Panc1 (cell line): ENCODE measurements at regions not wholly inside any gene's neighbourhood (a gene's known extent, or its start where the extent isn't known, plus 50 kb on each side); places are given as distances from the start of the nearest gene placed in this dataset.

Source experiments
- ATAC-seq: fragments of 200-7000 bp; cut with Tn5 transposase; 2 replicates; pipeline ENCODE4 v1.9.1; 2020; ENCODE audit warnings: mild to moderate bottlenecking, moderate library complexity
- BruUV-seq: library from RNA; stranded (reverse); fragments of 400-500 nt; replicated peaks from 2 replicates; lab custom pipeline; 2021; lab: Mats Ljungman, UMichigan
- CTCF ChIA-PET: fragments of 300-600 bp; sonication (Branson Sonifier 250); formaldehyde crosslinking; loops from one replicate; lab custom pipeline; 2022; ENCODE audit warnings: antibody characterized with exemption; lab: Charles Lee
- POLR2A ChIA-PET: fragments of 300-600 bp; sonication (Branson Sonifier 250); formaldehyde crosslinking; loops from one replicate; lab custom pipeline; 2022; ENCODE audit warnings: antibody characterized with exemption; lab: Charles Lee
- DNase-seq: peaks from one replicate; pipeline ENCODE4 v3.0.0-alpha.2; 2010; ENCODE audit warnings: low read depth, low spot score
- H3K27ac ChIP-seq: 2 replicates; pipeline ENCODE4 v1.5.1; 2011; ENCODE audit warnings: mild to moderate bottlenecking, low read length, inconsistent platforms
- H3K27me3 ChIP-seq: fragments of 200-500 bp; sonication (Bioruptor generic); 2 replicates; pipeline ENCODE4 v1.6.0; 2014; ENCODE audit warnings: low read length, inconsistent platforms; ENCODE audit not compliant: control insufficient read depth, insufficient read depth
- H3K36me3 ChIP-seq: fragments of 200-500 bp; sonication (Bioruptor generic); 2 replicates; pipeline ENCODE4 v1.5.1; 2014; ENCODE audit warnings: inconsistent platforms, mild to moderate bottlenecking, low read length, moderate library complexity; ENCODE audit not compliant: control insufficient read depth, insufficient read depth
- H3K4me1 ChIP-seq: 2 replicates; pipeline ENCODE4 v1.5.1; 2011; ENCODE audit warnings: inconsistent platforms, mild to moderate bottlenecking, low read length, moderate library complexity; ENCODE audit not compliant: control insufficient read depth, insufficient read depth
- H3K4me3 ChIP-seq, 2 experiments: 2 replicates each; pipeline ENCODE4 v1.5.1; 2011 to 2012; ENCODE audit warnings: low read depth in 2 of 2, low read length in 2 of 2, mild to moderate bottlenecking in 2 of 2, inconsistent platforms in 1 of 2, moderate library complexity in 1 of 2
- H3K9me3 ChIP-seq: fragments of 200-500 bp; sonication (Bioruptor generic); 2 replicates; pipeline ENCODE4 v1.5.1; 2014; ENCODE audit warnings: low read depth, mild to moderate bottlenecking, inconsistent platforms, low read length, moderate library complexity; ENCODE audit not compliant: control insufficient read depth, insufficient read depth
- SIN3A ChIP-seq: IDR thresholded peaks from 2 replicates; pipeline ENCODE4 v1.6.1; 2012; ENCODE audit warnings: low read depth, mild to moderate bottlenecking, low read length, moderate library complexity, borderline replicate concordance; ENCODE audit not compliant: insufficient read depth
- TCF7L2 ChIP-seq: IDR thresholded peaks from 2 replicates; pipeline ENCODE4 v1.6.1; 2011; ENCODE audit warnings: mild to moderate bottlenecking, low read depth, low read length, inconsistent platforms
- in situ Hi-C: cut with HindIII; loops from 2 replicates; pipeline ENCODE4 v1.10.0; 2016; ENCODE audit warnings: low sequenced_read_pairs, low pct_unique_long_range_greater_than_20kb
- intact Hi-C: fragments of 100-400 bp; cut with micrococcal nuclease; formaldehyde crosslinking; loops from one replicate; pipeline ENCODE4 v1.10.0; 2022; ENCODE audit not compliant: unreplicated experiment
- TF ChIP-seq, protein P1 (sequence below): fragments of 450-650 bp; IDR thresholded peaks from 2 replicates; pipeline ENCODE4 v1.5.1; 2017; ENCODE audit warnings: mild to moderate bottlenecking
- TF ChIP-seq, protein P2 (sequence below), 2 experiments: IDR thresholded peaks; 2 replicates each; pipeline ENCODE4 v1.6.1; 2011 to 2012; ENCODE audit warnings: low read depth in 2 of 2, control low read depth in 1 of 2, low read length in 1 of 2, mild to moderate bottlenecking in 1 of 2, moderate library complexity in 1 of 2; ENCODE audit not compliant: insufficient read depth in 1 of 2

DNA sequence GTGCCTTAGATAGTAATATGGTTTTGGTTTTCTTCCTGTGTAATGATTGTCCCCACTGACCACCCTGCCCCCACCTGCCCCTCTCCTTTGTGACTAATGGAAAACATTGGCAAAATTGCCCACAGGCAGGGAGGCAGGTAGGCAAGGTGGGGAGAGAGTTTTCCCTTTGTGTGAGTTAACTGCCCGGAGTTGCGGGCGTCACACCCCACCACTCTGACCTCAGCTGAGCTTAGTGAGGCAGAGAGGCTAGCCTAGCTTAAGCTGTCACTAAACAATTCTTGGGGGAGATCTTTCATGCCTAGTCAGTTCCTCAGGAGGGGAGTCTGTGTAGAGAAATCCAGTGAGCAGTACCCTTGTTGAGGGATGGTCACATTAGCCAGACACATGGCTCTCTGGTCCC is 245.3 kb downstream of the BCOR start:
- no peak overlapping the region for H3K4me3 ChIP-seq
- H3K27me3 ChIP-seq = no peaks in the 10 kb centered on the region
- H3K36me3 ChIP-seq = no peaks in the 10 kb centered on the region
- no TSS peak for BruUV-seq
- POLR2A ChIA-PET = no interaction called here
- H3K27ac ChIP-seq = no peak overlapping the region
- ATAC-seq = no peak
- intact Hi-C loops (no loop called here), in situ Hi-C loops (no loop called here)
- TF ChIP-seq, protein P1, sequence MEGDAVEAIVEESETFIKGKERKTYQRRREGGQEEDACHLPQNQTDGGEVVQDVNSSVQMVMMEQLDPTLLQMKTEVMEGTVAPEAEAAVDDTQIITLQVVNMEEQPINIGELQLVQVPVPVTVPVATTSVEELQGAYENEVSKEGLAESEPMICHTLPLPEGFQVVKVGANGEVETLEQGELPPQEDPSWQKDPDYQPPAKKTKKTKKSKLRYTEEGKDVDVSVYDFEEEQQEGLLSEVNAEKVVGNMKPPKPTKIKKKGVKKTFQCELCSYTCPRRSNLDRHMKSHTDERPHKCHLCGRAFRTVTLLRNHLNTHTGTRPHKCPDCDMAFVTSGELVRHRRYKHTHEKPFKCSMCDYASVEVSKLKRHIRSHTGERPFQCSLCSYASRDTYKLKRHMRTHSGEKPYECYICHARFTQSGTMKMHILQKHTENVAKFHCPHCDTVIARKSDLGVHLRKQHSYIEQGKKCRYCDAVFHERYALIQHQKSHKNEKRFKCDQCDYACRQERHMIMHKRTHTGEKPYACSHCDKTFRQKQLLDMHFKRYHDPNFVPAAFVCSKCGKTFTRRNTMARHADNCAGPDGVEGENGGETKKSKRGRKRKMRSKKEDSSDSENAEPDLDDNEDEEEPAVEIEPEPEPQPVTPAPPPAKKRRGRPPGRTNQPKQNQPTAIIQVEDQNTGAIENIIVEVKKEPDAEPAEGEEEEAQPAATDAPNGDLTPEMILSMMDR = no peak
- TF ChIP-seq TCF7L2 = no peak
- CTCF ChIA-PET = no interaction called here
- H3K9me3 ChIP-seq = no peaks in the 10 kb centered on the region
- H3K4me1 ChIP-seq = no peaks in the 10 kb centered on the region
- DNase-seq = no peak

DNA sequence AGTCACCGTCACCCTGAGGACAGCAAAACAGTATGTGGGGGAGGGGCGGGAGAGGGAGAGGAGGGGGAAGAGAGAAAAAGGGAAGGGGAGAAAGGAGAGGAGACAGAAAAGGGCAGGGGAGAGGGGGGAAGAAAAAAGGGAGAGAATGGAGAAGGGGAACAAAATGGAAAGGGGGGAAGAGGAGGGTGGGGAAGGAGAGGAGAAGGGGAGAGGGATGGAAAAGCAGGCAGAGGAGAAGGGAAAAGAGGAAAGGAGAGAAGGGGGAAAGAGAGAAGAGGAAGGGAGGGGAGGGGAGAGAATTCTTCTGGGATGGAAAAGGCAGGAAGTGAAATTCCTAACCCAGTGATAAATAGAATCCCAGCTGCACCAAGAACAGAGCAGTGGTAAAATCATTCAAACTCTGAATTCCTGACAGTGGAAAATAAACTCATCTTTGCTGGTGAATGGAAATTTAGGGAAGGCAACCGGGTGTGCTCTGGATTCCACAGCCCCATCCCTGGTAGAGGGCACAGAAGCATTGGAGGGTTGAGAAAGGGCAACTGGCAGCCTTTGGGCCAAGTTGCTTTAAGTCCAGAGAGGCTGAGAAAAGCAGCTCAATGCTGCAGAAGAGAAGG is 244.2 kb downstream of the BCOR start:
- Histone ChIP-seq H3K4me1 (no peaks in the 10 kb centered on the region), H3K9me3 (no peaks in the 10 kb centered on the region), H3K27ac (no peak overlapping the region), H3K36me3 (no peaks in the 10 kb centered on the region), H3K27me3 (no peaks in the 10 kb centered on the region), H3K4me3 (no peak overlapping the region)
- DNase-seq = no peak
- POLR2A ChIA-PET = no interaction called here
- in situ Hi-C loops (no loop called here), intact Hi-C loops (no loop called here)
- ATAC-seq = no peak
- BruUV-seq = no TSS peak
- CTCF ChIA-PET = no interaction called here
- TF ChIP-seq, protein P2, sequence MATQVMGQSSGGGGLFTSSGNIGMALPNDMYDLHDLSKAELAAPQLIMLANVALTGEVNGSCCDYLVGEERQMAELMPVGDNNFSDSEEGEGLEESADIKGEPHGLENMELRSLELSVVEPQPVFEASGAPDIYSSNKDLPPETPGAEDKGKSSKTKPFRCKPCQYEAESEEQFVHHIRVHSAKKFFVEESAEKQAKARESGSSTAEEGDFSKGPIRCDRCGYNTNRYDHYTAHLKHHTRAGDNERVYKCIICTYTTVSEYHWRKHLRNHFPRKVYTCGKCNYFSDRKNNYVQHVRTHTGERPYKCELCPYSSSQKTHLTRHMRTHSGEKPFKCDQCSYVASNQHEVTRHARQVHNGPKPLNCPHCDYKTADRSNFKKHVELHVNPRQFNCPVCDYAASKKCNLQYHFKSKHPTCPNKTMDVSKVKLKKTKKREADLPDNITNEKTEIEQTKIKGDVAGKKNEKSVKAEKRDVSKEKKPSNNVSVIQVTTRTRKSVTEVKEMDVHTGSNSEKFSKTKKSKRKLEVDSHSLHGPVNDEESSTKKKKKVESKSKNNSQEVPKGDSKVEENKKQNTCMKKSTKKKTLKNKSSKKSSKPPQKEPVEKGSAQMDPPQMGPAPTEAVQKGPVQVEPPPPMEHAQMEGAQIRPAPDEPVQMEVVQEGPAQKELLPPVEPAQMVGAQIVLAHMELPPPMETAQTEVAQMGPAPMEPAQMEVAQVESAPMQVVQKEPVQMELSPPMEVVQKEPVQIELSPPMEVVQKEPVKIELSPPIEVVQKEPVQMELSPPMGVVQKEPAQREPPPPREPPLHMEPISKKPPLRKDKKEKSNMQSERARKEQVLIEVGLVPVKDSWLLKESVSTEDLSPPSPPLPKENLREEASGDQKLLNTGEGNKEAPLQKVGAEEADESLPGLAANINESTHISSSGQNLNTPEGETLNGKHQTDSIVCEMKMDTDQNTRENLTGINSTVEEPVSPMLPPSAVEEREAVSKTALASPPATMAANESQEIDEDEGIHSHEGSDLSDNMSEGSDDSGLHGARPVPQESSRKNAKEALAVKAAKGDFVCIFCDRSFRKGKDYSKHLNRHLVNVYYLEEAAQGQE (IDR thresholded peaks at IDR 0.05; ENCODE audit: insufficient read depth in 1 of 2, low read depth in 2 of 2, low read length in 1 of 2) = no peak
- TF ChIP-seq, protein P1 = no peak
- no peak for TF ChIP-seq SIN3A
